K562 (cell line): ENCODE measurements at regions not wholly inside any gene's neighbourhood (a gene's known extent, or its start where the extent isn't known, plus 50 kb on each side); places are given as distances from the start of the nearest gene placed in this dataset.
"Not testable (repeated sequence)": the region's sequence is repeated elsewhere in the genome, so short reads cannot be mapped to it uniquely, and the experiment has no call there.

Experiments
- ATAC-seq: fragments of 200-7000 bp; cut with Tn5 transposase; 3 replicates; pipeline ENCODE4 v1.9.1; 2020; ENCODE audit warnings: moderate library complexity
- BruUV-seq: library from RNA; stranded (reverse); fragments of 400-500 nt; replicated peaks from 2 replicates; lab custom pipeline; 2021; lab: Mats Ljungman, UMichigan
- CTCF ChIA-PET: fragments of 300-600 bp; formaldehyde crosslinking; extraction: SDS; loops from one replicate; lab custom pipeline; 2021; ENCODE audit warnings: low intra/inter-chr PET ratio; lab: Yijun Ruan, JAX
- POLR2A ChIA-PET: fragments of 300-600, 350-650 bp; sonication (Branson Sonifier 250); formaldehyde crosslinking; extraction: SDS; loops from one replicate; lab custom pipeline; 2021; ENCODE audit warnings: antibody characterized with exemption, inconsistent platforms; lab: Yijun Ruan, JAX
- DNase-seq, 4 experiments: peaks; one replicate each; pipeline versions ENCODE4 v3.0.0 to v3.0.0-alpha.2; 2011 to 2018; ENCODE audit warnings: low spot score in 3 of 4, mixed read lengths in 3 of 4; ENCODE audit errors: extremely low read depth in 1 of 4
- FAIRE-seq: peaks from 2 replicates; lab custom pipeline; 2011; peaks lifted over from hg19 to GRCh38; lab: Jason Lieb, UNC
- H2AFZ ChIP-seq: 2 replicates; pipeline ENCODE4 v1.6.0; 2011; ENCODE audit warnings: low read depth, low read length, control low read depth, inconsistent platforms
- H3K27ac ChIP-seq: fragments of 200-600 bp; 3 replicates; pipeline ENCODE4 v1.8.0; 2011; ENCODE audit warnings: low read depth, mild to moderate bottlenecking, control low read depth, inconsistent platforms, low read length, moderate library complexity, mixed read lengths; ENCODE audit errors: extremely low read depth
- H3K27me3 ChIP-seq, 2 experiments: fragments of 300-600 bp in 1 of 2; 2 replicates in 1 of 2; 3 replicates in 1 of 2; pipeline versions ENCODE4 v1.6.0 to v1.8.0; 2011; ENCODE audit warnings: inconsistent platforms in 2 of 2, low read length in 2 of 2, mild to moderate bottlenecking in 1 of 2, mixed read lengths in 1 of 2, moderate library complexity in 1 of 2; ENCODE audit not compliant: control insufficient read depth in 2 of 2, insufficient read depth in 2 of 2
- H3K36me3 ChIP-seq: fragments of 300-600 bp; 3 replicates; pipeline ENCODE4 v1.8.0; 2011; ENCODE audit warnings: mild to moderate bottlenecking, low read length, inconsistent platforms; ENCODE audit not compliant: control insufficient read depth, insufficient read depth
- H3K4me1 ChIP-seq, 2 experiments: fragments of 200-600 bp in 1 of 2; replicated peaks in 1 of 2; 2 replicates in 1 of 2; 3 replicates in 1 of 2; pipeline versions ENCODE4 v1.5.1 to v1.8.0; 2011; ENCODE audit warnings: inconsistent platforms in 2 of 2, low read length in 2 of 2, mild to moderate bottlenecking in 1 of 2, mixed read lengths in 1 of 2, moderate library complexity in 1 of 2; ENCODE audit not compliant: control insufficient read depth in 2 of 2, insufficient read depth in 2 of 2
- H3K4me2 ChIP-seq: 2 replicates; pipeline ENCODE4 v1.6.1; 2011; ENCODE audit warnings: low read length, control low read depth, inconsistent platforms, mixed read lengths; ENCODE audit not compliant: insufficient read depth
- H3K4me3 ChIP-seq: fragments of 200-600 bp; sonication (generic), shearing (Covaris generic); 2 replicates; pipeline ENCODE4 v1.5.1; 2016; ENCODE audit warnings: control low read depth, inconsistent platforms
- H3K79me2 ChIP-seq: fragments of 200-600 bp; 3 replicates; pipeline ENCODE4 v1.8.0; 2011; ENCODE audit warnings: low read length, inconsistent platforms; ENCODE audit not compliant: control insufficient read depth, insufficient read depth
- H3K9ac ChIP-seq, 2 experiments: 2 replicates each; pipeline versions ENCODE4 v1.6.0 to v1.6.1; 2011; ENCODE audit warnings: low read depth in 2 of 2, low read length in 2 of 2, control low read depth in 1 of 2, inconsistent platforms in 1 of 2, mild to moderate bottlenecking in 1 of 2, mixed read lengths in 1 of 2; ENCODE audit not compliant: insufficient read depth in 1 of 2
- H3K9me1 ChIP-seq: one replicate; pipeline ENCODE4 v1.6.0; 2011; ENCODE audit warnings: inconsistent platforms, mild to moderate bottlenecking, low read length, moderate library complexity; ENCODE audit not compliant: control insufficient read depth, insufficient read depth
- H3K9me3 ChIP-seq: replicated peaks from 2 replicates; pipeline ENCODE4 v1.5.1; 2011; ENCODE audit warnings: low read depth, low read length, inconsistent platforms; ENCODE audit not compliant: control insufficient read depth, insufficient read depth
- H4K20me1 ChIP-seq: replicated peaks from 2 replicates; pipeline ENCODE4 v1.6.1; 2011; ENCODE audit warnings: low read length, inconsistent platforms, mixed read lengths; ENCODE audit not compliant: control insufficient read depth, insufficient read depth
- BCOR ChIP-seq: fragments of 450-650 bp; IDR thresholded peaks from 2 replicates; pipeline ENCODE4 v1.6.1; 2016
- HNRNPH1 ChIP-seq: fragments of 200-400 bp; formaldehyde crosslinking; optimal IDR thresholded peaks from 2 replicates; pipeline ENCODE3; 2017; ENCODE audit warnings: low read depth, mild to moderate bottlenecking, low read length, moderate library complexity
- NELFE ChIP-seq: IDR thresholded peaks from 2 replicates; pipeline ENCODE4 v1.6.1; 2011; ENCODE audit warnings: mild to moderate bottlenecking; ENCODE audit not compliant: insufficient read depth, insufficient read length
- SRF ChIP-seq, 2 experiments: fragments of 250-450, 450-650 bp in 1 of 2; sonication (Bioruptor Pico) in 1 of 2; sonication (generic) in 1 of 2; formaldehyde crosslinking; IDR thresholded peaks; 2 replicates each; pipeline versions ENCODE4 v1.5.0 to v1.5.1; 2020 to 2022; ENCODE audit warnings: mild to moderate bottlenecking in 1 of 2, missing genetic modification reagents in 1 of 2
- ZNF444 ChIP-seq: fragments of 250-450 bp; sonication (Bioruptor Pico); IDR thresholded peaks from 2 replicates; pipeline ENCODE4 v1.4.0; 2020; ENCODE audit warnings: mild to moderate bottlenecking, moderate library complexity
- whole genome bisulfite sequencing: fragments of 100-300 bp; shearing (Covaris generic); methylation state at CpG from one replicate; pipeline ENCODE4 v1.1.6; 2016; ENCODE audit warnings: low coverage, mixed read lengths; ENCODE audit not compliant: insufficient coverage; ENCODE audit errors: missing lambda C conversion rate; 5-methylcytosine and 5-hydroxymethylcytosine counted together
- in situ Hi-C: fragments of 300-500 bp; cut with MboI; formaldehyde crosslinking; loops from 4 replicates; pipeline ENCODE4 v1.15.0; 2018; ENCODE audit warnings: inconsistent platforms, mixed read lengths
- intact Hi-C: fragments of 100-400 bp; cut with micrococcal nuclease; formaldehyde crosslinking; loops from 2 replicates; pipeline ENCODE4 v1.14.2; 2022
- TF ChIP-seq, protein P1 (sequence below): sonication (generic); formaldehyde crosslinking; IDR thresholded peaks from 2 replicates; pipeline ENCODE4 v1.8.0; 2023; ENCODE audit warnings: mild to moderate bottlenecking, missing genetic modification reagents

GRCh38 chr5:158234323-158235158 is 375.6 kb upstream of the CLINT1 start:
- WGBS = 4% methylated on average over 11 of the region's 11 CpGs

DNA sequence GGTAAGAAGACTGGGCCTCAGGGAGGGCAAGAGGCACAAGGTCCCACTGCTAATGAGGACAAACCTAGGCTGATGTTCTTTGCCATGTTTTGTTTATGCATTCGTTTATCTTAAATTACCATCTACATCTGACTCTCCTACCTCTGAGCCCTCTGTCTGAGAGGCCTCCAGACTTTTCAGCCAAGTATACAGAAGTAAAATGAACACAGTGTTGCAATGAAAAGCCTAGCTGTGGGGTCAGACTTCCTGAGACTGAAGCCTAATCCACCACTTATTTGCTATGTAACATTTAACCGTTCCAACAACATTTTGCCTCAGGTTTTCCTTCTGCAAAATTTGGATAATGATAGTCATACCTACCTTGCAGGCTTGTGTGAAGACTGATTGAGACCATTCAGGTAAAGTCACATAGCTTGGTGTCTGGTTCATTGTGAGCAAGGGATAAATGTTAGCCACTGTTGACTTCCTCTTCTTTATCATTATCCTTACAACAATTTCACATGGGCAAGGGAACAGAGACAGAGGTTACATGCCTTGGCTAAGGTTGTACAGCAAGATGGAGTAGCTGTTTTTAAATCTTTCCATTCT is 374.9 kb upstream of the CLINT1 start:
- Histone ChIP-seq H3K9me1 (no peaks in the 10 kb centered on the region), H3K4me2 (no peak overlapping the region), H3K4me1 (no peaks in the 10 kb centered on the region), H4K20me1 (no peaks in the 10 kb centered on the region), H2AFZ (no peak overlapping the region), H3K4me3 (no peak overlapping the region), H3K27me3 (no peaks in the 10 kb centered on the region), H3K79me2 (no peaks in the 10 kb centered on the region), H3K9me3 (no peaks in the 10 kb centered on the region), H3K36me3 (no peaks in the 10 kb centered on the region), H3K9ac (no peak overlapping the region), H3K27ac (no peak overlapping the region)
- POLR2A ChIA-PET = no interaction called here
- ATAC-seq (no peak), DNase-seq (no peak), FAIRE-seq (no peak)
- CTCF ChIA-PET = no interaction called here
- no TSS peak for BruUV-seq
- no peak for TF ChIP-seq BCOR
- TF ChIP-seq, protein P1, sequence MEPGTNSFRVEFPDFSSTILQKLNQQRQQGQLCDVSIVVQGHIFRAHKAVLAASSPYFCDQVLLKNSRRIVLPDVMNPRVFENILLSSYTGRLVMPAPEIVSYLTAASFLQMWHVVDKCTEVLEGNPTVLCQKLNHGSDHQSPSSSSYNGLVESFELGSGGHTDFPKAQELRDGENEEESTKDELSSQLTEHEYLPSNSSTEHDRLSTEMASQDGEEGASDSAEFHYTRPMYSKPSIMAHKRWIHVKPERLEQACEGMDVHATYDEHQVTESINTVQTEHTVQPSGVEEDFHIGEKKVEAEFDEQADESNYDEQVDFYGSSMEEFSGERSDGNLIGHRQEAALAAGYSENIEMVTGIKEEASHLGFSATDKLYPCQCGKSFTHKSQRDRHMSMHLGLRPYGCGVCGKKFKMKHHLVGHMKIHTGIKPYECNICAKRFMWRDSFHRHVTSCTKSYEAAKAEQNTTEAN = no peak
- in situ Hi-C loops (no loop called here), intact Hi-C loops (no loop called here)
- 0% methylated on average over 2 of the region's 2 CpGs for WGBS

More at GRCh38 chr5:158234323-158235158, 375.6 kb upstream of the CLINT1 start:
- H3K27ac ChIP-seq = no peak overlapping the region
- no peaks in the 10 kb centered on the region for H4K20me1 ChIP-seq
- H3K9ac ChIP-seq = no peak overlapping the region
- POLR2A ChIA-PET = no interaction called here
- CTCF ChIA-PET = no interaction called here
- H3K9me3 ChIP-seq = no peaks in the 10 kb centered on the region
- H3K9me1 ChIP-seq = no peaks in the 10 kb centered on the region
- no TSS peak for BruUV-seq
- H2AFZ ChIP-seq = no peak overlapping the region
- in situ Hi-C loops (no loop called here), intact Hi-C loops (no loop called here)
- H3K4me1 ChIP-seq = no peaks in the 10 kb centered on the region
- DNase-seq = no peak
- ATAC-seq = no peak
- no peak overlapping the region for H3K4me3 ChIP-seq
- no peak overlapping the region for H3K4me2 ChIP-seq
- no peak for FAIRE-seq
- H3K36me3 ChIP-seq = no peaks in the 10 kb centered on the region
- no peaks in the 10 kb centered on the region for H3K79me2 ChIP-seq
- H3K27me3 ChIP-seq = no peaks in the 10 kb centered on the region
- TF ChIP-seq HNRNPH1 = no peak
- TF ChIP-seq SRF (CRISPR knock-in tag; IDR thresholded peaks at IDR 0.05) = no peak
- no peak for TF ChIP-seq ZNF444 (CRISPR knock-in tag)
- no peak for TF ChIP-seq NELFE

DNA sequence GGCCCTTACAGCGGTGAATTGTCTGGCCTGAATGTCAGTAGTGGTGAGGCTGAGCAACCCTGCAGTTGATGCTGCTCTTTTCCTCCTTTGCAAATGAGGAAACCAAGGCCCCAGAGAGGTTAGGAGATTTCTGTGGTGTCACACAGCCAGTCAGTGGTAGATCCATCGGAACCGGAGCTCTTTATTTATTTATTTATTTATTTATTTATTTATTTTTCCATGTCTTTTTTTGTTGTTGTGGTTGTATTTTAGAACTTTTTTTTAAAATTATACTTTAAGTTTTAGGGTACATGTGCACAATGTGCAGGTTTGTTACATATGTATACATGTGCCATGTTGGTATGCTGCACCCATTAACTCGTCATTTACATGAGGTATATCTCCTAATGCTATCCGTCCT is 368.4 kb upstream of the CLINT1 start:
- WGBS = 3% methylated on average over 5 of the region's 5 CpGs
- H3K9me1 ChIP-seq, H3K4me2 ChIP-seq, H3K79me2 ChIP-seq, H3K36me3 ChIP-seq, ATAC-seq, POLR2A ChIA-PET, H2AFZ ChIP-seq, H3K9me3 ChIP-seq, CTCF ChIA-PET, H3K27ac ChIP-seq, H3K4me1 ChIP-seq, H3K27me3 ChIP-seq, in situ Hi-C loops, DNase-seq, H3K9ac ChIP-seq, FAIRE-seq, H3K4me3 ChIP-seq, H4K20me1 ChIP-seq, BruUV-seq, intact Hi-C loops: not testable (repeated sequence)
